Activated CD8-positive, alpha-beta T cell treated with anti-CD3 and anti-CD28 coated beads, Interleukin-2, amount 10 ng/mL, durations not matched to agents 7 days and 5 days (primary cell): ENCODE measurements at regions not wholly inside any gene's neighbourhood (a gene's known extent, or its start where the extent isn't known, plus 50 kb on each side); places are given as distances from the start of the nearest gene placed in this dataset.

Experiments used
- ATAC-seq: fragments of 150-1000 bp; cut with Tn5 transposase; one replicate; pipeline ENCODE4 v1.10.0; 2021; ENCODE audit warnings: moderate library complexity
- CTCF ChIA-PET: fragments of 350-600 bp; sonication (Branson Sonifier 250); formaldehyde crosslinking; loops from one replicate; lab custom pipeline; 2021; ENCODE audit warnings: antibody characterized with exemption; lab: Charles Lee
- POLR2A ChIA-PET: fragments of 350-600 bp; sonication (Branson Sonifier 250); formaldehyde crosslinking; loops from one replicate; lab custom pipeline; 2021; ENCODE audit warnings: antibody characterized with exemption; lab: Charles Lee
- DNase-seq: peaks from one replicate; pipeline ENCODE4 v3.0.0-alpha.2; 2020
- H3K27ac Mint-ChIP-seq: one replicate; pipeline ENCODE4 v1.8.0; 2021; ENCODE audit warnings: mild to moderate bottlenecking, mixed read lengths
- H3K27me3 Mint-ChIP-seq: one replicate; pipeline ENCODE4 v1.8.0; 2021; ENCODE audit warnings: low read depth, mixed read lengths
- H3K36me3 Mint-ChIP-seq: one replicate; pipeline ENCODE4 v1.8.0; 2021; ENCODE audit warnings: low read depth, mixed read lengths
- H3K4me1 Mint-ChIP-seq: one replicate; pipeline ENCODE4 v1.8.0; 2021; ENCODE audit warnings: low read depth, mixed read lengths
- H3K4me3 Mint-ChIP-seq: one replicate; pipeline ENCODE4 v1.8.0; 2021; ENCODE audit warnings: mild to moderate bottlenecking, mixed read lengths
- H3K9me3 Mint-ChIP-seq: one replicate; pipeline ENCODE4 v1.8.0; 2022; ENCODE audit warnings: mixed read lengths; ENCODE audit not compliant: insufficient read depth

- ChIA-PET CTCF (no interaction called here), POLR2A (no interaction called here)
- H3K27ac Mint-ChIP-seq = no peak overlapping the region
- ATAC-seq = no peak
- no peak overlapping the region for H3K4me3 Mint-ChIP-seq
- H3K9me3 Mint-ChIP-seq = no peaks in the 10 kb centered on the region
- H3K36me3 Mint-ChIP-seq = no peaks in the 10 kb centered on the region
- no peaks in the 10 kb centered on the region for H3K4me1 Mint-ChIP-seq
- DNase-seq = no peak
- peaks cover 11% of the 10 kb centered on the region for H3K27me3 Mint-ChIP-seq
These were observed 83.0 kb upstream of the ZC3H12A start for GRCh38 chr1:37391211-37392011.

GRCh38 chr1:37392051-37392450, 82.3 kb upstream of the ZC3H12A start:
- H3K36me3 Mint-ChIP-seq = no peaks in the 10 kb centered on the region
- no peaks in the 10 kb centered on the region for H3K4me1 Mint-ChIP-seq
- DNase-seq = no peak
- peaks cover 14% of the 10 kb centered on the region for H3K27me3 Mint-ChIP-seq
- H3K9me3 Mint-ChIP-seq = no peaks in the 10 kb centered on the region
- no peak for ATAC-seq
- CTCF ChIA-PET = no interaction called here
- no peak overlapping the region for H3K27ac Mint-ChIP-seq
- POLR2A ChIA-PET = no interaction called here
- no peak overlapping the region for H3K4me3 Mint-ChIP-seq

- CTCF ChIA-PET = interaction anchor here (0.6 kb wide), 1 partner anchor 109 kb away, joined by 3 read pairs; no protein-coding TSS in a partner anchor
- DNase-seq = no peak
- H3K27me3 Mint-ChIP-seq = peaks cover 14% of the 10 kb centered on the region
- H3K27ac Mint-ChIP-seq = no peak overlapping the region
- no peak overlapping the region for H3K4me3 Mint-ChIP-seq
- no peaks in the 10 kb centered on the region for H3K9me3 Mint-ChIP-seq
- no peaks in the 10 kb centered on the region for H3K4me1 Mint-ChIP-seq
- no peak for ATAC-seq
- no peaks in the 10 kb centered on the region for H3K36me3 Mint-ChIP-seq
- POLR2A ChIA-PET = no interaction called here
These were observed 80.9 kb upstream of the ZC3H12A start for GRCh38 chr1:37393173-37394120.

GRCh38 chr1:37394574-37395464, 79.6 kb upstream of the ZC3H12A start:
- no peak overlapping the region for H3K27ac Mint-ChIP-seq
- no peaks in the 10 kb centered on the region for H3K9me3 Mint-ChIP-seq
- CTCF ChIA-PET = interaction anchor here (1.1 kb wide), 1 partner anchor 40 kb away, joined by 3 read pairs; no protein-coding TSS in a partner anchor
- ATAC-seq (no peak), DNase-seq (no peak)
- H3K4me3 Mint-ChIP-seq = no peak overlapping the region
- POLR2A ChIA-PET = no interaction called here
- H3K36me3 Mint-ChIP-seq = no peaks in the 10 kb centered on the region
- peaks cover 14% of the 10 kb centered on the region for H3K27me3 Mint-ChIP-seq
- H3K4me1 Mint-ChIP-seq = no peaks in the 10 kb centered on the region

- no peaks in the 10 kb centered on the region for H3K4me1 Mint-ChIP-seq
- no peak overlapping the region for H3K4me3 Mint-ChIP-seq
- DNase-seq (no peak), ATAC-seq (no peak)
- H3K27me3 Mint-ChIP-seq = peaks cover 10% of the 10 kb centered on the region
- no peaks in the 10 kb centered on the region for H3K9me3 Mint-ChIP-seq
- POLR2A ChIA-PET = no interaction called here
- no peaks in the 10 kb centered on the region for H3K36me3 Mint-ChIP-seq
- H3K27ac Mint-ChIP-seq = no peak overlapping the region
- CTCF ChIA-PET = no interaction called here
These were observed 76.3 kb upstream of the ZC3H12A start for GRCh38 chr1:37398096-37398495.

- CTCF ChIA-PET = no interaction called here
- Mint-ChIP-seq H3K4me3 (no peak overlapping the region), H3K9me3 (no peaks in the 10 kb centered on the region), H3K4me1 (no peaks in the 10 kb centered on the region), H3K36me3 (no peaks in the 10 kb centered on the region), H3K27ac (no peak overlapping the region), H3K27me3 (peaks cover 7% of the 10 kb centered on the region)
- DNase-seq (no peak), ATAC-seq (no peak)
- POLR2A ChIA-PET = no interaction called here
These were observed 75.2 kb upstream of the ZC3H12A start for GRCh38 chr1:37399205-37399604.

GRCh38 chr1:37399830-37400464, 74.4 kb upstream of the ZC3H12A start:
- ChIA-PET CTCF (no interaction called here), POLR2A (no interaction called here)
- no peaks in the 10 kb centered on the region for H3K4me1 Mint-ChIP-seq
- ATAC-seq (no peak), DNase-seq (no peak)
- no peak overlapping the region for H3K27ac Mint-ChIP-seq
- H3K4me3 Mint-ChIP-seq = no peak overlapping the region
- H3K27me3 Mint-ChIP-seq = peaks cover 7% of the 10 kb centered on the region
- no peaks in the 10 kb centered on the region for H3K36me3 Mint-ChIP-seq
- no peaks in the 10 kb centered on the region for H3K9me3 Mint-ChIP-seq

GRCh38 chr1:37400466-37401225, 73.7 kb upstream of the ZC3H12A start:
- H3K4me3 Mint-ChIP-seq = no peak overlapping the region
- peaks cover 6% of the 10 kb centered on the region for H3K27me3 Mint-ChIP-seq
- H3K36me3 Mint-ChIP-seq = no peaks in the 10 kb centered on the region
- CTCF ChIA-PET = no interaction called here
- ATAC-seq (no peak), DNase-seq (no peak)
- POLR2A ChIA-PET = no interaction called here
- no peaks in the 10 kb centered on the region for H3K9me3 Mint-ChIP-seq
- H3K4me1 Mint-ChIP-seq = no peaks in the 10 kb centered on the region
- H3K27ac Mint-ChIP-seq = no peak overlapping the region

- Mint-ChIP-seq H3K27me3 (no peaks in the 10 kb centered on the region), H3K27ac (no peak overlapping the region), H3K9me3 (no peaks in the 10 kb centered on the region), H3K4me1 (no peaks in the 10 kb centered on the region), H3K4me3 (no peak overlapping the region), H3K36me3 (no peaks in the 10 kb centered on the region)
- ChIA-PET CTCF (no interaction called here), POLR2A (no interaction called here)
- DNase-seq = no peak
- ATAC-seq = no peak
These were observed 71.2 kb upstream of the ZC3H12A start for GRCh38 chr1:37403166-37403565.

- no peaks in the 10 kb centered on the region for H3K36me3 Mint-ChIP-seq
- ATAC-seq (no peak), DNase-seq (no peak)
- no peak overlapping the region for H3K27ac Mint-ChIP-seq
- no peaks in the 10 kb centered on the region for H3K4me1 Mint-ChIP-seq
- H3K27me3 Mint-ChIP-seq = peaks cover 2% of the 10 kb centered on the region
- POLR2A ChIA-PET = no interaction called here
- H3K4me3 Mint-ChIP-seq = no peak overlapping the region
- no peaks in the 10 kb centered on the region for H3K9me3 Mint-ChIP-seq
- CTCF ChIA-PET = no interaction called here
These were observed 69.7 kb upstream of the ZC3H12A start for GRCh38 chr1:37404711-37405110.
